ENCODE measurements at regions not wholly inside any gene's neighbourhood (a gene's known extent, or its start where the extent isn't known, plus 50 kb on each side); places are given as distances from the start of the nearest gene placed in this dataset.

DNA sequence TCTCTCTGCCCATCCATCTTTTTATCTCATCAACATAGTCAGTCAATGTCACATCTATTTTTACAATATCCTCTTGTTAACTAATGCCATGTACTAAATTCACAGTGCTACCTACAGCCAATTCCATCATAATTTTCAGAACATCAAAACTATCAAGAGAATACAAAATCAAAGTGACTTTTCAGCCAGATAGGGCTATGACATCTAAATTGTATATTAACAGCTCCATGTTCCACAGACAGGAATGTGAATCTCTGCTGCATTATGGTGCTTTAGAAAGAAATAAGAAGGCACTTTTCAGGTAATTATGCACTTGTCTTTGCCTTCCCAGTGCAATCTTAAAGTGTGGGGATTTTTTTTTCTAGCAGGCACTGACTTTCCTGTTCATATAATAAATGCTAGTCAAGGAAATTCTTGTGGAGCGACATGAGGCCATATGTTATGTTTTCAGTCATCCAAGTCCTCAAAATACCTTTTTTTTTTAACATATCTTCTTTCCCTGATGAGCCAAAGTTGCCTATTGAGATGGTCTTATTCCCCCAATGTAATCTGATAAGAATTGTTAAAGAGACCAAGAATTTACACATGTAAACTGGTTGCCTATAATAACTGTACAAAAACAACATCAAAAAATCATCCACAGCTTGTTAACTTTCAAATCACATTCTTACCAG lies 252.0 kb upstream of the CNTN3 start:
- TF ChIP-seq, protein P1, sequence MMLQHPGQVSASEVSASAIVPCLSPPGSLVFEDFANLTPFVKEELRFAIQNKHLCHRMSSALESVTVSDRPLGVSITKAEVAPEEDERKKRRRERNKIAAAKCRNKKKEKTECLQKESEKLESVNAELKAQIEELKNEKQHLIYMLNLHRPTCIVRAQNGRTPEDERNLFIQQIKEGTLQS (IDR thresholded peaks at IDR 0.05): no peak
- TF ChIP-seq, protein P2, sequence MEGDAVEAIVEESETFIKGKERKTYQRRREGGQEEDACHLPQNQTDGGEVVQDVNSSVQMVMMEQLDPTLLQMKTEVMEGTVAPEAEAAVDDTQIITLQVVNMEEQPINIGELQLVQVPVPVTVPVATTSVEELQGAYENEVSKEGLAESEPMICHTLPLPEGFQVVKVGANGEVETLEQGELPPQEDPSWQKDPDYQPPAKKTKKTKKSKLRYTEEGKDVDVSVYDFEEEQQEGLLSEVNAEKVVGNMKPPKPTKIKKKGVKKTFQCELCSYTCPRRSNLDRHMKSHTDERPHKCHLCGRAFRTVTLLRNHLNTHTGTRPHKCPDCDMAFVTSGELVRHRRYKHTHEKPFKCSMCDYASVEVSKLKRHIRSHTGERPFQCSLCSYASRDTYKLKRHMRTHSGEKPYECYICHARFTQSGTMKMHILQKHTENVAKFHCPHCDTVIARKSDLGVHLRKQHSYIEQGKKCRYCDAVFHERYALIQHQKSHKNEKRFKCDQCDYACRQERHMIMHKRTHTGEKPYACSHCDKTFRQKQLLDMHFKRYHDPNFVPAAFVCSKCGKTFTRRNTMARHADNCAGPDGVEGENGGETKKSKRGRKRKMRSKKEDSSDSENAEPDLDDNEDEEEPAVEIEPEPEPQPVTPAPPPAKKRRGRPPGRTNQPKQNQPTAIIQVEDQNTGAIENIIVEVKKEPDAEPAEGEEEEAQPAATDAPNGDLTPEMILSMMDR (IDR thresholded peaks at IDR 0.05 in 2 of 3, conservative IDR thresholded peaks at IDR 0.05 in 1 of 3; ENCODE audit: borderline replicate concordance in 1 of 3, insufficient read depth in 1 of 3, low read depth in 2 of 3, low read length in 2 of 3): no peak
- TF ChIP-seq CEBPB (IDR thresholded peaks at IDR 0.05; ENCODE audit: low read depth) (no peak), POLR2A (IDR thresholded peaks at IDR 0.05; ENCODE audit: borderline replicate concordance, extremely low read depth, insufficient read depth, insufficient read length) (no peak), EZH2phosphoT487 (IDR thresholded peaks at IDR 0.05; ENCODE audit: borderline replicate concordance) (no peak)
- TF ChIP-seq, protein P3, sequence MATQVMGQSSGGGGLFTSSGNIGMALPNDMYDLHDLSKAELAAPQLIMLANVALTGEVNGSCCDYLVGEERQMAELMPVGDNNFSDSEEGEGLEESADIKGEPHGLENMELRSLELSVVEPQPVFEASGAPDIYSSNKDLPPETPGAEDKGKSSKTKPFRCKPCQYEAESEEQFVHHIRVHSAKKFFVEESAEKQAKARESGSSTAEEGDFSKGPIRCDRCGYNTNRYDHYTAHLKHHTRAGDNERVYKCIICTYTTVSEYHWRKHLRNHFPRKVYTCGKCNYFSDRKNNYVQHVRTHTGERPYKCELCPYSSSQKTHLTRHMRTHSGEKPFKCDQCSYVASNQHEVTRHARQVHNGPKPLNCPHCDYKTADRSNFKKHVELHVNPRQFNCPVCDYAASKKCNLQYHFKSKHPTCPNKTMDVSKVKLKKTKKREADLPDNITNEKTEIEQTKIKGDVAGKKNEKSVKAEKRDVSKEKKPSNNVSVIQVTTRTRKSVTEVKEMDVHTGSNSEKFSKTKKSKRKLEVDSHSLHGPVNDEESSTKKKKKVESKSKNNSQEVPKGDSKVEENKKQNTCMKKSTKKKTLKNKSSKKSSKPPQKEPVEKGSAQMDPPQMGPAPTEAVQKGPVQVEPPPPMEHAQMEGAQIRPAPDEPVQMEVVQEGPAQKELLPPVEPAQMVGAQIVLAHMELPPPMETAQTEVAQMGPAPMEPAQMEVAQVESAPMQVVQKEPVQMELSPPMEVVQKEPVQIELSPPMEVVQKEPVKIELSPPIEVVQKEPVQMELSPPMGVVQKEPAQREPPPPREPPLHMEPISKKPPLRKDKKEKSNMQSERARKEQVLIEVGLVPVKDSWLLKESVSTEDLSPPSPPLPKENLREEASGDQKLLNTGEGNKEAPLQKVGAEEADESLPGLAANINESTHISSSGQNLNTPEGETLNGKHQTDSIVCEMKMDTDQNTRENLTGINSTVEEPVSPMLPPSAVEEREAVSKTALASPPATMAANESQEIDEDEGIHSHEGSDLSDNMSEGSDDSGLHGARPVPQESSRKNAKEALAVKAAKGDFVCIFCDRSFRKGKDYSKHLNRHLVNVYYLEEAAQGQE (IDR thresholded peaks at IDR 0.05; ENCODE audit: low read depth): no peak

All from HCT116 (cell line).